HCT116 (cell line): ENCODE measurements at regions not wholly inside any gene's neighbourhood (a gene's known extent, or its start where the extent isn't known, plus 50 kb on each side); places are given as distances from the start of the nearest gene placed in this dataset.
"Not testable (repeated sequence)": the region's sequence is repeated elsewhere in the genome, so short reads cannot be mapped to it uniquely, and the experiment has no call there.

Source experiments
- CTCF ChIP-seq, 3 experiments: fragments of 200-600 bp in 1 of 3; sonication (generic) in 1 of 3; IDR thresholded peaks in 2 of 3; conservative IDR thresholded peaks in 1 of 3; 2 replicates each; pipeline ENCODE4 v1.5.1; 2012 to 2017; ENCODE audit warnings: low read depth in 2 of 3, low read length in 2 of 3, antibody characterized with exemption in 1 of 3, borderline replicate concordance in 1 of 3, control low read depth in 1 of 3, mild to moderate bottlenecking in 1 of 3, mixed read lengths in 1 of 3, mixed run types in 1 of 3, moderate library complexity in 1 of 3; ENCODE audit not compliant: insufficient read depth in 1 of 3
- EZH2 ChIP-seq: fragments of 200-600 bp; sonication (generic); IDR thresholded peaks from 2 replicates; pipeline ENCODE4 v1.6.1; 2017; ENCODE audit warnings: antibody characterized with exemption, mixed run types
- EZH2phosphoT487 ChIP-seq: fragments of 200-600 bp; IDR thresholded peaks from 2 replicates; pipeline ENCODE4 v1.6.1; 2018; ENCODE audit warnings: antibody characterized with exemption, borderline replicate concordance
- JUND ChIP-seq: IDR thresholded peaks from 2 replicates; pipeline ENCODE4 v1.6.1; 2012
- MAX ChIP-seq: IDR thresholded peaks from 2 replicates; pipeline ENCODE4 v1.6.1; 2012
- POLR2A ChIP-seq: IDR thresholded peaks from 2 replicates; pipeline ENCODE4 v1.7.0; 2011; ENCODE audit warnings: borderline replicate concordance; ENCODE audit not compliant: insufficient read depth, insufficient read length; ENCODE audit errors: extremely low read depth
- POLR2AphosphoS5 ChIP-seq: IDR thresholded peaks from 2 replicates; pipeline ENCODE4 v1.6.1; 2011; ENCODE audit warnings: mild to moderate bottlenecking, low read depth, low read length, moderate library complexity
- RAD21 ChIP-seq: IDR thresholded peaks from 2 replicates; pipeline ENCODE4 v1.6.1; 2012; ENCODE audit warnings: low read depth, mild to moderate bottlenecking
- REST ChIP-seq: IDR thresholded peaks from 2 replicates; pipeline ENCODE4 v1.6.1; 2012; ENCODE audit warnings: low read depth
- SP1 ChIP-seq: IDR thresholded peaks from 2 replicates; pipeline ENCODE4 v1.6.1; 2012; ENCODE audit warnings: low read depth
- YY1 ChIP-seq: IDR thresholded peaks from 2 replicates; pipeline ENCODE4 v1.6.1; 2011; ENCODE audit warnings: low read length, low read depth, moderate library complexity, mild to moderate bottlenecking; ENCODE audit not compliant: insufficient replicate concordance; ENCODE audit errors: extremely low read depth
- ZNF274 ChIP-seq: fragments of 200-500 bp; sonication (Bioruptor generic); IDR thresholded peaks from 2 replicates; pipeline ENCODE4 v1.6.1; 2014; ENCODE audit warnings: mild to moderate bottlenecking, low read depth, low read length, inconsistent platforms

- TF ChIP-seq POLR2A; CTCF (IDR thresholded peaks at IDR 0.05 in 2 of 3, conservative IDR thresholded peaks at IDR 0.05 in 1 of 3; ENCODE audit: borderline replicate concordance in 1 of 3, insufficient read depth in 1 of 3, low read depth in 2 of 3, low read length in 2 of 3); SP1; EZH2; MAX; POLR2AphosphoS5; EZH2phosphoT487; YY1; RAD21; ZNF274; JUND; REST: not testable (repeated sequence)
These were observed 411.6 kb upstream of the RORB start for GRCh38 chr9:74085384-74086037.
